ENCODE measurements at regions not wholly inside any gene's neighbourhood (a gene's known extent, or its start where the extent isn't known, plus 50 kb on each side); places are given as distances from the start of the nearest gene placed in this dataset.

DNA sequence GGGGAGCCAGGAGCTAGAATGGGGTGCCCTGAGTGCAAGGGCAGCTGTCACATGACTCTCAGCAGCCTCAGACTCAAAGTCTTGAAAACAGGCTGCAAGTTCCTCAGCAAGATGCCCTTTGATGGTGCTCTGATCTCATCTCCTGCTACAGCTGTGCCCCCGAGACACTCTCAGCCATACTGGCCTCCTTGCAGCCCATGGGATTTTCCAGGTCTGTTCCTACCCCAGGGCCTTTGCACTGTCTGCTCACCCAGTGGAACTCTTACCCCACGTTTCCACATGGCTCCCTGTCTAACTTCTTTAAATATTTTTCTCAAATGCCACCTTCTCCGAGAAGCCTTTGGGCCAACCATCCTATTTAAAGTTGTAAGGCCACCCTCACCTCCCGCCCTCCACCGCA lies 146.9 kb downstream of the C16orf95 start:
- DNase-seq: no peak

DNA sequence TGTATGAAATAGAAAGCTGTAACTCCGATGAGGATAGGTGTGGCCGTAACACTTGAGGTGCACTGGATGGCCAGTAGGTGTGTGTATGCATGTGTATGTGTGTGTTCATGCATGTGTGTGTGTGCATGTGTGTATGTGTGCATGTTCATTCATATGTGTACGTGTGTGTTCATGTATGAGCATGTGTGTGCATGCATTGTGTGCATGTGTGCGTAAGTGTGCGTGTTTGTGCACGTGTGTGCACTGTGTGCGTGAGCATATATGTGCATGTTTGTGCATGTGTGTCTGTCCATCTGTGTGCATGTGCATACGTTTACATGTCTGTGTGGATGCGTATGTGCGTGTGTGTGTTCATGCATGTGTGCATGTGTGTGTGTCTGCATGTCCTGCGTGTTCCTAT lies 145.5 kb downstream of the C16orf95 start:
- DNase-seq: no peak

DNA sequence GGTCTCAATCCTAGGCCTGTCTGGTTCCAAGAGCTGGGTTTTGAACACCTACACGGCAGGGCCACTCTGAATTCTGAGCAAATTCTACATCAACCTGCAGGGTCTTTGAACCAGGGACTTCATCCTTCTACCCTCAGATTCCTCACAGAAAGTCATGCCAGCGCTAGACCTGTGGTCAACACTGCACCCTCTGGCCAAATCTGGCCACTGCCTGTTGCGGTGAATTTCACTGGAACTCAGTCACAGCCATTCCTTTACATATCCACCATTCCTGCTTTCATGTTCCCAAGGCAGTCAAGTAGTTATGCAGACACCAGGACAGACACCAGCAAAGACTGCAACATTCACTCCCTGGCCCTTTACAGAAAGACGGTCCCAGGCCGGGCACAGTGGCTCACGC lies 144.6 kb downstream of the C16orf95 start:
- DNase-seq: no peak

DNA sequence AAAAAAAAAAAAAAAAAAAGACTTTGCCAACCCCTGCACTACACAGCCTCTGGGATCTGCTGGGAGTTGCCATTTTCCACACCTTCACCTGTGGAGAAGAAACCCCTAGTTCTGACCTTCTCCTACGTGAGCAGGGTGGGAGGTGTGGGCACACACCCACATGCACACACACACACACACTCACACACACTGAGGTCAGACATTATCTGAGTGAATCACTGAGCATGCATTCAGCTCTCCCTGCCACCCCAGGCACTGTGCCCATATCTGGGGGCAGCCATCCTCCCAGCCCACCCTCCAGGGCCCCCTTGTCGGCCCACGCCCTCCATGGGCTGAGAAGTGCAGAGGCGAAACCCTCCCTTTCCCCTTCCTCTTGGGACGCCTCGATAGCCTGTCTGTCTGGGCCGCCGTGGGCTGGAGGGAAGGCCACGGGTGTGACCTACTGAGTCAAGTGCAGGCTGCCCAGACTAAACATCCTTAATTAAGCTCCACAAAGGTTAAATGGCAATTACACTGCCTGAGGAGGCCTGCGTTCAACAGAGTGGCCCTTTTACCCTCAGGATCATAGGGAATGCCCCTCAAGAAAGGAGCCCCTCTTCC lies 143.8 kb downstream of the C16orf95 start:
- no peak for DNase-seq

DNA sequence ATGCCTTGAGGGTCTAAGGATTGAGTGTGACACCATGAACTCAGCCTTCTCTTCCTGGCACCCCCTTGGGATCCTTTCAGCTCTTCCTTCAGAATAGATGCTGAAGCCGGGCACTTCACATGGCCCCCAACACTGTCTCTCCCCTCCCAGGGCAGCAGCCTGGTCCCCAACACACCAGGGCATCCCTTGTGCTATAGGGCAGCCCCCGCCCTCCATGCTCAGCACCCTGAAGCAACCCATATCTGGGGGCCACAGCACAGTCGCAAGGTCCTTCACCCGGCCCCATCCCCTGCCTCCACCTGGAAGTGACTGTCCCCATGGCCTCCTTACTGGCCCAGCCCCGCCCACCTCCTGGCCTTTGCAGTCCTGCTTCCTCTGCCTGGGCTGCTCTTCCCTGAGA lies 143.1 kb downstream of the C16orf95 start:
- DNase-seq: no peak

DNA sequence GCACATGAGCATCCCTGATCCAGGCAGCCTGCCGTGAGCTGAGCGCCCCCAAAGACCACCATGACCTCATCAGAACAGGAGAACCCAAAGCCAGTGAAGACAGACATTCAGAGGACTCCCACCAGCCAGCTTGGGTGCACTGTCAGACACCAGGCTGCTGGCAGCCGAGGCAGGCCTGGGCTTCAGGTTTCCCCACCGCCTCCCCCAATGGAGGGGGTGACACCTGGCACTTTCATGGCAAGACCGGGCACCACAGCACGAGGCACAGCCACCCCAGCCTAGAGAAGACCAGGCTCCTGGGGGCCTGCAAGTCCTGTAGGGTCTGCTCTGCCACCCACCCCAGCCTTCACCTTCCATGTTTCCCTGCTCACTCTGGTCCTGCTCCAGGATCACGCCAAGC lies 140.5 kb downstream of the C16orf95 start:
- DNase-seq: no peak

DNA sequence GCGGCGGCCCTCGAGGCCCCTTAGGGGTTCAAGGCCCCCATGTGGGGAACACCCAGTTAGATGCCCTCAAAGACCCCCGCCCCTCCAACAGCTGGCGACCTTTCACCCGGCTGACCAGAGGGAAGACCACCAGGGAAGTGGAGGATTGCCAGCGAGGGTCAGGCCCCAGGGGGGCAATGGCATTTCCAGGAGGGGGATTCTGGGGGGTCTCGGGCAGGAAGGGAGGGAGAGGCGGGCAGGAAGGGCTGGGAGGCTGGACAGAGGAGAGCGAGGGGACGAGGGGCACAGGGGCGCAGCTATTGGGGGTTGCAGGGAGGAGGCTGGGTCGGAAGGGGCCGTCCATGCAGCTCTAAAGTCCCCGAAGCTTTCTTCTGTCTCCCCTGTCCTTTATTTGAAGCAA lies 139.5 kb downstream of the C16orf95 start:
- no peak for DNase-seq

DNA sequence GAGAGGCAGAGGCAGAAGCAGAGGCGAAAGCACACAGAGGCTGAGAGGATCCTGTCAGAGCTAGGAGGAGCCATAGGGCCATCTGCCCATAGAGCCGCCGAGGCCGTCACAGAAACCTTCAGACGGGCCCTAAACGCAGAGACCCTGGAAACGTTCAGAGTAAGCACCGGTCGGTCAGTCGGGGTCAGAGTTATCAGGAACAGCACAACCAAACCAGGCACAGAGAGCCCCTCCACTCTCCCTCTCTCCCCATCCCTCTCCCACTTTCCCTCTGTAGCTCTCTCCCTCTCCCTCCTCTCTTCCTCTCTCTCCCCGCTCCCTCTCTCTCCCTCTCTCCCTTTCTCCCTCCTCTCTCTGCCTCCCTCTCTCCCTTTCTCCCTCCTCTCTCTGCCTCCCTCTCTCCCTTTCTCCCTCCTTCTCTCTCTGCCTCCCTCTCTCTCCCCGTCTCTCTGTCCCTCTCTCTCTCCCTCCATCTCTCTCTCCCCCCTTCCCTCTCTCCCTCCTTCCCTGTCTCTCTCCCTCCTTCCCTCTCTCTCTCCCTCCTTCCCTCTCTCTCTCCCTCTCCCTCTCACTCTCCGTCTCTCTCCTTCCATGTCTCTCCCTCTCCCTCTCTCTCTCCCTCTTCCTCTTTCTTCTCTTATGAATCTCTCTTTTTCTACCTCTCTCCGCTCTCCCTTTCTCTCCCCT lies 138.9 kb downstream of the C16orf95 start:
- DNase-seq: no peak

DNA sequence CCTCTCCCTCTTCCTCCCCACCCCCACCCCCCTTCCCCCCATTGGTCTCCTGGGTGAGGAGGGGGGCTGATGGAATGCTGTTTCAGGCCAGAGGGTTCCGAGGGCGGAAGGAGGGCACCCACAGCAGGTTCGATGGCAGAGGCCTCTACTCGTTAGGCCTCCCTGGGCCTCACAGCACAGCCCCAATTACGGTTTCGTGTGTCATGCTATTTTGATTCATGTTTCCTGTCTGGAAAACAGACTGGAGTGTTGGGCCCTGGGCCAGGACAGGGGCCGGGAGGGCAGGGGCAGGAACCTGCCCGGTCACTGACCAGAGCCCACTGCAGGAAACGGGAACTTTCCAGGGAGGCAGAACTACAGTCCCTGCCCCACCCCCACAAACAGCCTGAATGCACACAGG lies 138.2 kb downstream of the C16orf95 start:
- DNase-seq: no peak

DNA sequence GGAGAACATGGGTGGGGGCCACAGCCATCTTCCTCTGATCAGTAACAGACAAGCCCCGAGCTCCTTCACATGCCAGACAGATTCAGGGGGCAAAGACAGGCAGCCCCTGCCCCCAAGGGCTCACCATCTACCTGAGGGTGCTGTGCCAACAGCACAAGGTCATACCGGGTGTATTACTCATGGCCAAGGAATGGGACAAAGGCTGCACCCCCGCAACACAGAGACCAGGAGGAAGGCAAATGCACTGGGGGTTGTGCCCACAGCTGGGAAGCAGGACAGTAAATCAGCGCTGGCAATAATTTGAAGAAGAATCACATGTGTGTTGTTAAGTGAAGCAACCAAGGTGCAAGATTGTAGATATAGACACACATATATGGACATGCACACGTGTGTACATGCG lies 137.1 kb downstream of the C16orf95 start:
- DNase-seq: no peak

DNA sequence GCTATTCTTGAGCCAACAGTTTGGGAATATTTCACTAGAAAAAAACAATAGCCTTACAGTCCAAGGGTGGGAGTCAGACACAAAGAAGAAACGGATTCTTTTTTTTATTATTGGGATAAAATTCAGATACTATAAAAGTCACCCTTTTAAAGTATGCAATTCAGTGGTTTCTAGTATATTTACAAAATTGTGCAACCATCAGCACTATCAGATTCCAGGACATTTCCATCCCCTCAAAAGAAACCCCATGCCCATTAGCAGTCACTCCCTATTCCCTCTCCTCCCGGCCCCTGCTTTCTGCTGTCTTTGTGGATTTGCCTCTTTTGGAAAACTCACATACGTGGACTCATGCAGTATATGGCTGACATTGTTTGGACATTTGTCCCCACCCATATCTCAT lies 134.4 kb downstream of the C16orf95 start:
- no peak for DNase-seq

DNA sequence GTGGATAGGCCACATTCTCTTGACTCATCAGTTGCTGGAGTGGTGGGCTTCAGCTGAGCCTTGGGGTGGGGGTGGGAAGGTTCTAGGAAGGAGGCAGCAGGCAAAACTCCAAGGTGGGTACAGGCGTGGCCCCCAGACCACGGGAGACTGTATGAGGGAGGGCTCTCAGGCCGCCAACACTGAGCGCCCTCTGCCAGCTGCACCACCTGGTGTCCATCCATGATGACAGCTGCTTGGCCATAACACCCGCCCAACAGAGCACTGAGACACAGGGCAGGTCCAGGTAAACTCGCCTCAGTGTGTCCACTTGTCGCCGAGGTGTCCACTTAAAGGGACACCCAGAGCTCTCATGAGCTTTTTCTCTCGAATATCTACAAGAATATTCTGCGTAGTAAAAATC lies 133.5 kb downstream of the C16orf95 start:
- DNase-seq: no peak

DNA sequence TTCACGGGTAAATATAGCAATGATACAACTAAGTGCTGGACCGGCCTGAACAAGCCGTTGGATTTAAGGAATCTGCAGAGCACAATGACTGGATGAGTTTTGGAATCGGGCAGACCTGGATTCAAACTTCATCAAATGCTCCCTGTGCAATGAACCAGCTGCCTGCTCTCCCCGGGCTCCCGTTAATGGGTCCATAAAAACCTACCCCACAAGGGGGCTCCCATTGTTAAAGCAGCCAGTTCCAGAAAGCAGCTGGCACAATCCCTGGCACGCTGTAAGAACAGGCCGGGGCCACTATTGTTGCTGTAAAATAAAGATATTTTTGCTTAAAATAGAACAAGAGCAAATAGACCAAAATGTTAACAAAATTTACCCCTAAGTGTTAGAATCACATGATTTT lies 131.9 kb downstream of the C16orf95 start:
- no peak for DNase-seq

DNA sequence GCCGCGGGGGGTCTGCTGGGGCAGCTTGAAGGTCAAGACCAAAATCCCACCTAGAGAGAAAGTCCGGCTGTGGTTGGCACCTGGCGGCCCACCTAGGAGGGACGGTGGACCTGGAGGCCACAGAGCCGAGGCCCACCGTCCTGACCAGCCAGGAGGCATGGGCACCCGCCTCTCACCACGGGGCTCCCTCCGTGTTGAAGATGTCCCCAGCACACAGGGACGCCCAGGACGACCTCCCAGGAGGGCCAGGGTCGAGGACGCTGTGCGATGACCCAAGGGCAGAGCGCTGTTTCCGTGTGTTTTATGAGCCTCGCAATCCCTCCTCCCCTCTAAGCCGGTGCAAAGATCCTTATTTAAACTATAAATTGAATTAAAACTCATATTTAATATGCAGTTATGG lies 131.2 kb downstream of the C16orf95 start:
- DNase-seq: no peak

DNA sequence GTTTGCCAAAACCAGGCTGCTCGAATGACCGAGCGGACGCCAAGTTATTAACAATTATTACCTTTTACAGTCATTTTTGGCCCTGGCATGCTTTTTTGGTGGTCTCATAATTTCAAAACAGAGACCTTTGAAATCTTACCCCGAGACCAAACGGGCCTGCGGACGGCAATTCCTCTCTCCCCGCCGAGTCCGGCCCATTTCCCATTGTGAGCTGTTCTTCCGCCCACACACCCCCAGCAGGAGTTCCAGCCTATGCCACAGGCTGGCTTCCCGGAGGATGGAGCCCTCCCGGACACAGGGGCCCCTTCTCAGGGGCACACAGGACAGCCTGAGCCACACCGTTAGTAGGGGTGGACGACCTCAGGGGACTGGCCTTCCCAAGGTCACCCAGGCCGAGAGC lies 130.7 kb downstream of the C16orf95 start:
- no peak for DNase-seq

DNA sequence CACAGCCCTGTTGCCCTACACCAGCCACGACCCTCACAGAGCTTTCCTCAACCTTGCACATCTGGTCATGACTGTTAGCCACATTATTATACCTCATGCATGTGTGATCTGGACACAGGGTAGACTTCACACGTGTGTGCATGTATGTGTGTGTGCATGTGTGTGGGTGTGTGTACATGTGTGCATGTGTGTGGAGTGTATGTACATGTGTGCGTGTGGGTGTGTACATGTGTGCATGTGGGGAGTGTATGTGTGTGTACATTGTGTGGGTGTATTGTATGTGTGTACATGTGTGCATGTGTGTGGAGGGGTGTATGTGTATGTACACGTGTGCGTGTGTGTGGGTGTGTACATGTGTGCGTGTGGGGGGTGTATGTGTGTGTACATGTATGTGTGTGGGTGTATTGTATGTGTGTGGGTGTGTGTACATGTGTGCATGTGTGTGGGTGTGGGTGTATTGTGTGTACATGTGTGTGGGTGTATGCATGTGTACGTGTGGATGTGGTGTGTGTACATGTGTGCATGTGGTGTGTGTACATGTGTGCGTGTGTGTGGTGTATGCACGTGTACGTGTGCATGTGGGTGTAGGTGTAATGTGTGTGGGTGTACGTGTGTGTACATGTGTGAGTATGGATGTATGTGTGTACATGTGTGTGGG lies 130.2 kb downstream of the C16orf95 start:
- DNase-seq: no peak

DNA sequence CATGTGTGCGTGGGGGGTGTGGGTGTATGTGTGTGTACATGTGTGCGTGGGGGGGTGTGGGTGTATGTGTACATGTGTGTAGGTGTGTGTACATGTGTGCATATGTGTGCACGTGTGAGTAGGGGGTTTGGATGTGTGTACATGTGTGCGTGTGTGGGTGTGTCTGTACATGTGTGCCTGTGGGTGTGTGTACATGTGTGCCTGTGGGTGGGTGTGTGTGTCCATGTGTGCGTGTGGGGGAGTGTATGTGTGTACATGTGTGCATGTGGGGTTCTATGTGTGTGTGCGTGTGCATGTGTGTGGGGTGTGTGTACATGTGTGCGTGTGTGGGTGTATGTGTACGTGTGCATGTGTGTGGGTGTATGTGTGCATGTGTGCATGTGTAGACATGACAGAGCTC lies 129.1 kb downstream of the C16orf95 start:
- DNase-seq: no peak

DNA sequence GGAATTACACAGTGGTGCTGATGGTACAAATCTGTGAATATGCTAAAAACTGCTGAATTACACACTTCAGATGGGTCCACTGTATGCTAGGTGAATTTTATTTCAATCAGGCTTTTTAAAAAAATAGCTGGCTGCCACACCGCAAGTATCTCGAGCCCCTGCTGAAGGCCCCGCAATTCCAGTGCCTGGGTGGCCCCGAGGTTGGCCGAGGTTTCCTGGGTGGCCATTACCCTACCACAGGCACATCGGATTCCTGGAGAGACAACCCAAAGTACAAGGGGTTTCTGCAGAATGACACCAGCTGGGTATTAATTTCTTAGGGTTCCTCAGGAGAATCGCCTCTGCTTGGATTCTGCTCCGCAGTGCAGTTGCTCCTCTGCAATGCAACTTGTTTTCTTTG lies 127.8 kb downstream of the C16orf95 start:
- no peak for DNase-seq

DNA sequence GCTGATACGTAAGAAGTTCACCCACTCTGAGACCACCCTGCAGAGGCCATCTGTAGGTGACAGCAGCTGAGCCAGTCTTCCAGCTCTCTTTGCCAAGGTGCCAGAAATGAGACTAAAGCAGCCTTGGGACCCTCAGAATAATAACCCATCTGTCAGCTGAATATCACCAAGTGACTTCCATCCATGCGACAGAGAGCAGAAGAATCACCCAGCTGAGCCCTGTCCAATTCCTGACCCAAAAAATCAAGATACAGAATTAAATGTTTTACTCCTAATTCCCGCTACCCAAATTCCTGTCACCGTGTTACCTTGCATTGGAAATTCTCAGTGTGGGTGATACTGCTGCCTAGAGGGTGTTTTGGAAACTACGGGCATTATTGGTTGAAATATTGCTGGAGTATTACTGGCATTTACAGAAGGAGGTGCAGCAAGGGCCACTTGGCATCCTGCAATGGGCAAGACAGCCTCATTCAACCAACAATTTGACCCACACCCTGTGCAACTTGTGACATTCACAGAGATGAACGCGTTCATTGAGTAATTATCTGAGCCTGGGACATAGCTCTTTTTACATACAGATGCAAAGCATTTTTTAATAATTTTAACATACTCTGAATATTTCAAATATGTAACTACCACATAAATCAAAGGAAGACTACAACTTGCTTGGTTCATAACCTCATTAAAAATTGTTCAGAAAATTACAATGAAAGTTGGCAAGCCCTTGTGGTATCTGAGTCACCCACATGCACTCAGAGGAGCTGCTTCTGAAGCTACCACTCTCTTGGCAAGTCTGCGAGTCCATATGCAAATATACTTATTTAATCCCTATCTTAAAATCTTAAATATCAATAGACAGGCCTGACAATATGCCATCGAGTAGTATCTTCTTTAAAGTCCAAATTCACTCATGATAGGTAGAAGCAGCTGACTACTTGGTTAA lies 126.6 kb downstream of the C16orf95 start:
- DNase-seq: no peak

DNA sequence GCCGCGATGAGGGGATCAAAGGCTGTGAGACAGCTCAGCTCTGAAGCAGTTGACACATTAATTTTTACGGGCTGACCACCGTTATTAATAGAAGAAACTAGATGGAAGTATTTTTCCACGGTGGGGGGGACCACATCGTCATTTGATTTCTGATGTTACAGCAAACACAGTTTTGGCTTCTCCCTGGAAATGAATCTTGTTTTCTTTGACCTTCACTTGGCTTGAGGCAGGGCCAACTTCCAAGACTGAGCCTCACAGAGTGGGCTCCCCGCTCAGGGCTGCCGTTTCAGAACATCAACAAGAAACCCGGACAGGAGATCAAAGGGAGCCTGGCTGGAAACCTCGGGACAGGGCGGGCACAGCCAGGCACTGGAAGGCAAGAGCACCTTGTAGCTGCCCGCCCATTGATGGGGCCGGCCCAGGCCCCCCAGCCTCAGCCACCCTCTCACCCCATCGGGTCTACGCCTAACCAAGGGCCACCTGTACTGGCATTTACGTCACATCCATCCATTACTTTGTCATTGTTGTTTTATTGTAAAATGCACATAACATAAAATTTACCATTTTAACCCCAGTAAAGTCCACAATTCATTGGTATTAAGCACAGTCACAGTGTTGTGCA lies 124.6 kb downstream of the C16orf95 start:
- DNase-seq: no peak

DNA sequence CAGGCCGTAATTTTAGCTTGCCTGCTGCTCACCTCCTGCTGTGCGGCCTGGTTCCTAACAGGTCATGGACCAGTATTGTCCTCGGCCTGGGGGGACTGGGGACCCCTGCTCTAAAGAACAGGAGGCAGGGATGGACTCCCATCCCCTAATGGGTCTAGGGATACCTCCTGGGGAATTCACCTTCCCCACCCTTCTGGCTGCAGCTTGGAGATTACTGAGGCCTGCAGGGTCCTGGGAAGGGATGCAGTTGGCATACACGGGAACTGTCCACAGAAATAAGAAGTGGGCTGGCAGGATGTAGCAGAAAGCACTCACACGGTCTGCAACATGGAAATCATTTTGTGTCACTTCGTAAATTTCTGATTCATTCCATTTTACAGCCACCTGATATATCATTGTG lies 123.0 kb downstream of the C16orf95 start:
- no peak for DNase-seq

DNA sequence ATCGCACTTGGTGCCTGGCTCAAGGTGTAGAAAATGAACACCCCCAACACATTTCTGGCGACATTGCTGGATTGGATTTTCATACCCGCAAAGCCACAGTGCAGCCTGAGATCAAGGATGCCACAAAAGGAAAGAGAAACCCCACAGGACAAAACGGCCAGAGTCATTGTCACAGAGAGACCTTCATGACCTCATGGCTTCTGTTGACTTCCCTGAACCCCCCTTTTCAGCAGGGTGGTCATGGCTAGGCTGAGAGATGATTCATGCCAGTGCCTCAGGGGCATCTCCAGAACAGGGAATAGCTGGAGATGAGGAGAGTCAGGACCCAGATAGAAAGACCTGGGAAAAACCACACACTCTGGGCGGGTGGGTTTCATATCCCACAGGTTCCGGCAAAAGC lies 122.0 kb downstream of the C16orf95 start:
- no peak for DNase-seq

DNA sequence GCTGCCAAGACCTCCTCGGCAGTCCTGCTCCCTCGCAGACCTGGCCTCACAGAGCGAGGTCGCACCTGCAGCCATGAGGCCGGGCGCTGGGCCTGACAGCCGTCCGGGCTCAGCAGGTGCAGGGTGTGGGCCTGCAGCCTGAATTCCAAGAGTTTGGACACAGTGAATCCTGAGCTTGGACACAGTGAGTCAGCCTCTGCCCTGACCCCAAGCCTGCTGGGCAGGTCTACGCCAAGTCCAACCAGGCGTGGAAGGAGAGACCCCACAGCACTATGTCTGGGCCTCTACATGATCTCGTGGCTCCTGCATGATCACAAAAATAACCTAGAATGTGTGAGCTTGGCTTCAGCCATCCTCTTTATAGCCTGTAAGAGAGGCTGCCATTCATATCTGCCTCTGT lies 121.0 kb downstream of the C16orf95 start:
- DNase-seq: no peak
